ENCODE measurements at regions not wholly inside any gene's neighbourhood (a gene's known extent, or its start where the extent isn't known, plus 50 kb on each side); places are given as distances from the start of the nearest gene placed in this dataset.

DNA sequence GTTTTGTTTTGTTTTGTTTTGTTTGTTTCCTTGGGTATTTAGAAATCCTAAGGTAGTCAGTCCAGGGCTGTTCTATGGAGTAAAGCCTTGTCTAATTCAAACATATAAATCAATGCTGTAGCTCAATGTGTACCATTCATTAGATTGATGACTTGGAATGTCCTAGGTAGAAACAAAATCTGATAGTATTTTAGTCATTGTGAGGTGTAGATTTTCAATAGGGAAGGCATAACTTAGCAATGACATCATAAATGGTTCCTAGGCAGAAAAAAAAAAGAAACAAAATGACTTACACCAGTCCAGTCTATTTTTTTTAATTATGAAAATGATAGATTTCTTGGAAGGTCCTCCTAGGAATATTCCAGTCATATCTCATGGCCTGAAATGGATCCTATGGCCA, 189.9 kb downstream of the SPRY2 start:
- no peaks in the 10 kb centered on the region for H3K27me3 ChIP-seq
- H3K36me3 ChIP-seq = no peaks in the 10 kb centered on the region
- H3K4me3 ChIP-seq = no peak overlapping the region
- intact Hi-C loops (cut with DNase I) = no loop called here
- no peak for DNase-seq
- TF ChIP-seq, protein P1, sequence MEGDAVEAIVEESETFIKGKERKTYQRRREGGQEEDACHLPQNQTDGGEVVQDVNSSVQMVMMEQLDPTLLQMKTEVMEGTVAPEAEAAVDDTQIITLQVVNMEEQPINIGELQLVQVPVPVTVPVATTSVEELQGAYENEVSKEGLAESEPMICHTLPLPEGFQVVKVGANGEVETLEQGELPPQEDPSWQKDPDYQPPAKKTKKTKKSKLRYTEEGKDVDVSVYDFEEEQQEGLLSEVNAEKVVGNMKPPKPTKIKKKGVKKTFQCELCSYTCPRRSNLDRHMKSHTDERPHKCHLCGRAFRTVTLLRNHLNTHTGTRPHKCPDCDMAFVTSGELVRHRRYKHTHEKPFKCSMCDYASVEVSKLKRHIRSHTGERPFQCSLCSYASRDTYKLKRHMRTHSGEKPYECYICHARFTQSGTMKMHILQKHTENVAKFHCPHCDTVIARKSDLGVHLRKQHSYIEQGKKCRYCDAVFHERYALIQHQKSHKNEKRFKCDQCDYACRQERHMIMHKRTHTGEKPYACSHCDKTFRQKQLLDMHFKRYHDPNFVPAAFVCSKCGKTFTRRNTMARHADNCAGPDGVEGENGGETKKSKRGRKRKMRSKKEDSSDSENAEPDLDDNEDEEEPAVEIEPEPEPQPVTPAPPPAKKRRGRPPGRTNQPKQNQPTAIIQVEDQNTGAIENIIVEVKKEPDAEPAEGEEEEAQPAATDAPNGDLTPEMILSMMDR (IDR thresholded peaks at IDR 0.05) = no peak
- no peak overlapping the region for H3K27ac ChIP-seq
- H3K9ac ChIP-seq (ENCODE audit: low read depth in 2 of 2, low read length in 2 of 2) = no peak overlapping the region
- no peaks in the 10 kb centered on the region for H3K9me3 ChIP-seq
- H3K4me1 ChIP-seq = no peaks in the 10 kb centered on the region

DNA sequence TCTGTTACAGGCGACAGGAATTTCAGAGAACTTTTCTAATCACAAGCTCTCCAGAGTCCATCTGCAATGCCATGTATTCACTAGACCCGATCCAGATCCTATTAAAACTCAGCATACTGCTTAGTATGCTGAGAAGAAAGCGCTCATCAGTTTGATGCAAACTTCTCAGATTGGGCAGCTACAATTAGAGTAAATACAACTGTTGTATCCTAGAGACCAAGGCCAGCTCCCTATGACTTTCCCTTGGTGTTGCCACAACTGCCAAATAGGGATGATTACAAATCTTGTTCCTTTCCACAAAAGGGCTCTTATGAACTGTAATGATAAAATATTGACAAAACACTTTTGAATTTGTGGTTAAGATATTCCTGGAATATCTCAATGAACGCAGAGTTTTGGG, 191.2 kb downstream of the SPRY2 start:
- no peak overlapping the region for H3K27ac ChIP-seq
- TF ChIP-seq, protein P1 (IDR thresholded peaks at IDR 0.05) = no peak
- no peak for DNase-seq
- no peaks in the 10 kb centered on the region for H3K4me1 ChIP-seq
- H3K36me3 ChIP-seq = no peaks in the 10 kb centered on the region
- no peaks in the 10 kb centered on the region for H3K9me3 ChIP-seq
- H3K9ac ChIP-seq (ENCODE audit: low read depth in 2 of 2, low read length in 2 of 2) = no peak overlapping the region
- no peak overlapping the region for H3K4me3 ChIP-seq
- no peaks in the 10 kb centered on the region for H3K27me3 ChIP-seq
- intact Hi-C loops (cut with DNase I) = no loop called here

DNA sequence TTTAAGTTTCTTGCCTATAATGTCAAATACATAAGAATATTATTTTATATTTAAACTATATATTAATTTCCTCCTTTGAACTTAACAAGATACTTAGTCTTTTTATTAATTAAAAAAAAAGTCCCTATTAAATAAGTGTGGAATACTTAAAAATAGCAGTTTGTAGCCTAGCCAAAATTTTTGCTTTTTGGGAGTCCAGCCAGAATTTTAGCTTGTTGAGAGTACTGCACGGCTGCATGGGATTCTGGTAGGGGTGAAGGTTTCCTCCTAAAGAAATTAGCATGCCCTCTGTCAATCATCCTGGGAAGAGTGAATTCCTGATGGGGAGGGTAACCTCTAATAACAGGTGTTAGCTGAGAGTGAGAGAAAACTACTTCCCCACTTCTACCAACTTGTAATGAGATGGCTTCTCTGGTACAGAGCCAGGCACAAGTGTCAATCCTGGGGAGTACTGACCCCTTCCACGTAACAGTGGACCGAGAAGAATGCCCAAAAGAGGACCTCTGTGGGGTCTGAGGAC, 195.7 kb downstream of the SPRY2 start:
- H3K4me3 ChIP-seq = no peak overlapping the region
- TF ChIP-seq, protein P1 (IDR thresholded peaks at IDR 0.05) = no peak
- H3K9ac ChIP-seq (ENCODE audit: low read depth in 2 of 2, low read length in 2 of 2) = no peak overlapping the region
- H3K9me3 ChIP-seq = no peaks in the 10 kb centered on the region
- no peaks in the 10 kb centered on the region for H3K36me3 ChIP-seq
- no peak for DNase-seq
- no peak overlapping the region for H3K27ac ChIP-seq
- no peaks in the 10 kb centered on the region for H3K27me3 ChIP-seq
- intact Hi-C loops (cut with DNase I) = no loop called here
- no peaks in the 10 kb centered on the region for H3K4me1 ChIP-seq

DNA sequence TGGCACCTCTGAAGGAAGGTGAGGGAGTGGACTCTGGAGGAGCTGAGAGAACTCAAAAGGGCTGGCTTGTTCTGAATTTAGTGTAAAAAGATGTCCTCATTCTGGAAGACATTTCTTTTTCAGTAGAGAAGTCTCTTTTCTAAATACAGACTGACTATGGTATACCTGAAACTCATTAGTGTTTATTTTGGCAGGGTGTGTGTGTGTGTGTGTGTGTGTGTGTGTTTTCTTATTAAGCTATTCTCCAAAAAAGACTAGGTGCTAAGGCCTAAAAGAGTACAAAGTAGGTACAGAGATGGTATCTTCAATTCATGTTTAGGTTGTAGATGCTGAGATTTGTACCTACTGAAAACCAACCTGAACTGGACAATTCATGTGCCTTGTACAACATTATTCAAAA, 196.4 kb downstream of the SPRY2 start:
- intact Hi-C loops (cut with DNase I) = no loop called here
- Histone ChIP-seq H3K36me3 (no peaks in the 10 kb centered on the region), H3K9ac (ENCODE audit: low read depth in 2 of 2, low read length in 2 of 2) (no peak overlapping the region), H3K4me3 (no peak overlapping the region), H3K4me1 (no peaks in the 10 kb centered on the region), H3K27me3 (no peaks in the 10 kb centered on the region), H3K9me3 (no peaks in the 10 kb centered on the region), H3K27ac (no peak overlapping the region)
- TF ChIP-seq, protein P1 (IDR thresholded peaks at IDR 0.05) = no peak
- no peak for DNase-seq

DNA sequence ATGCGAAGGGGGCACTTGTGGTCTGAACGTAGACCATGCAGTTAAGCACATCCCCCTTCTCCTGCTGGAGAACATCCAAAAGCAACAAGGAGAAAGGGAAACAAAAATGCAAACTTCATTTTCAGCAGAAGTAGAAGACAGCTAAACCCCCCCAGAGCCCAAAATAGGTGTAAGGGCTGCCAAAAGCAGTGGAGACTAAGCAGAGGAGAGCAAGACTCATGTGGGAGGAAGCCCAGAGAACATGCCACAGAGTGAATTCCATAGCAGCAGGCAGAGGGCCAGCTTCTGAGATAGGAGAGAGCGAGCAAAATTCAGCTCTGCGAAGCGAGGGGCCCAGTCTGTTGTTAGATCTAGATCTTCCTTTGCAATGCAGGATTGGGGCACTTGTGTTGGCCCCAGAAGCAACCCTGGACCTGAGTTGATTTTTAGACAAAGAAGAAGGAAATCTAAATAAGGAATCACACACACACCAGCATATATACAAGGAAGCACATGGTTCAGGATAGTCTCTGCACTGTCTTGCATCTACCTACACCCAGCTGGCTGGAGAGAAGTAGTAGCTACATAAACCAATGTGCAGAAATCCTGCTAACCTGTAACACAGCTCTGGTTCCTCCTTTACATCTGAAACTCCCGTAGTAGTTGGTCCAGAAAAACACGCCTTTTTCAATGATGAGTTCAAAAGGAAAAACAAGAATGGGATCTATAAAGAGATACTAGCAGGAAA, 199.6 kb downstream of the SPRY2 start:
- no peaks in the 10 kb centered on the region for H3K36me3 ChIP-seq
- no peak for DNase-seq
- TF ChIP-seq, protein P1 (IDR thresholded peaks at IDR 0.05) = no peak
- no peaks in the 10 kb centered on the region for H3K27me3 ChIP-seq
- no peak overlapping the region for H3K27ac ChIP-seq
- no peaks in the 10 kb centered on the region for H3K9me3 ChIP-seq
- H3K4me1 ChIP-seq = no peaks in the 10 kb centered on the region
- H3K9ac ChIP-seq (ENCODE audit: low read depth in 2 of 2, low read length in 2 of 2) = no peak overlapping the region
- no peak overlapping the region for H3K4me3 ChIP-seq
- intact Hi-C loops (cut with DNase I) = no loop called here

Measured in colonic mucosa (tissue), 4 donors.